Spleen (tissue), 7 donors: ENCODE measurements at regions not wholly inside any gene's neighbourhood (a gene's known extent, or its start where the extent isn't known, plus 50 kb on each side); places are given as distances from the start of the nearest gene placed in this dataset.

Source experiments
- CTCF ChIP-seq, 11 experiments: fragments of 200-600 bp in 7 of 11; fragments of 450-650 bp in 4 of 11; sonication (generic) in 4 of 11; IDR thresholded peaks in 8 of 11; conservative IDR thresholded peaks in 3 of 11; 1 replicate in 7 of 11; 2 replicates in 4 of 11; pipeline versions ENCODE4 v1.4.0 to v1.8.0; 2016 to 2021; ENCODE audit warnings: antibody characterized with exemption in 11 of 11, inconsistent platforms in 4 of 11, mild to moderate bottlenecking in 1 of 11
- POLR2A ChIP-seq, 3 donors: fragments of 450-650 bp; IDR thresholded peaks; one replicate each; pipeline ENCODE4 v1.5.1; 2017; ENCODE audit warnings: antibody characterized with exemption in 3 of 3, mild to moderate bottlenecking in 1 of 3
- POLR2AphosphoS5 ChIP-seq, 3 donors: sonication (generic); formaldehyde crosslinking; IDR thresholded peaks; one replicate each; pipeline ENCODE4 v1.5.1; 2017; ENCODE audit warnings: antibody characterized with exemption in 3 of 3
- donor health status: DM: no; HTN: no; CAD: no; lungs with moderate emphysema.
- donor health status: DM: no; HTN: no; CAD: no.
- donor health status: DM: no; HTN: no; CAD: no.

GRCh38 chr6:91926827-91927226 is 1340.0 kb upstream of the MAP3K7 start:
- TF ChIP-seq POLR2A (IDR thresholded peaks at IDR 0.05) (no peak), CTCF (IDR thresholded peaks at IDR 0.05 in 8 of 11, conservative IDR thresholded peaks at IDR 0.05 in 3 of 11) (no peak), POLR2AphosphoS5 (IDR thresholded peaks at IDR 0.05) (no peak)
